ENCODE measurements at regions not wholly inside any gene's neighbourhood (a gene's known extent, or its start where the extent isn't known, plus 50 kb on each side); places are given as distances from the start of the nearest gene placed in this dataset.

GRCh38 chr17:56675876-56676660, 82.6 kb downstream of the NOG start:
- Histone ChIP-seq H3K4me3 (ENCODE audit: low read depth in 1 of 2, low read length in 2 of 2) (no peak overlapping the region), H3K27me3 (ENCODE audit: low read depth, low read length) (peaks cover 30% of the 10 kb centered on the region), H3K9me3 (ENCODE audit: control insufficient read depth in 1 of 2, low read length in 2 of 2) (no peaks in the 10 kb centered on the region), H3K27ac (ENCODE audit: low read length) (no peak overlapping the region), H3K36me3 (ENCODE audit: control insufficient read depth in 1 of 2, insufficient read depth in 2 of 2, low read length in 2 of 2) (no peaks in the 10 kb centered on the region), H3K4me1 (ENCODE audit: control insufficient read depth in 1 of 2, insufficient read depth in 2 of 2, low read length in 2 of 2) (peaks cover 0 to 11% of the 10 kb centered on the region in 2 donors)

GRCh38 chr17:56676810-56677209, 83.3 kb downstream of the NOG start:
- peaks cover 0 to 11% of the 10 kb centered on the region in 2 donors for H3K4me1 ChIP-seq (ENCODE audit: control insufficient read depth in 1 of 2, insufficient read depth in 2 of 2, low read length in 2 of 2)
- no peaks in the 10 kb centered on the region for H3K9me3 ChIP-seq (ENCODE audit: control insufficient read depth in 1 of 2, low read length in 2 of 2)
- H3K27ac ChIP-seq (ENCODE audit: low read length) = no peak overlapping the region
- peaks cover 30% of the 10 kb centered on the region for H3K27me3 ChIP-seq (ENCODE audit: low read depth, low read length)
- H3K36me3 ChIP-seq (ENCODE audit: control insufficient read depth in 1 of 2, insufficient read depth in 2 of 2, low read length in 2 of 2) = no peaks in the 10 kb centered on the region
- H3K4me3 ChIP-seq (ENCODE audit: low read depth in 1 of 2, low read length in 2 of 2) = no peak overlapping the region

GRCh38 chr17:56678249-56679114, 85.0 kb downstream of the NOG start:
- Histone ChIP-seq H3K27me3 (ENCODE audit: low read depth, low read length) (peaks cover 30% of the 10 kb centered on the region), H3K4me1 (ENCODE audit: control insufficient read depth in 1 of 2, insufficient read depth in 2 of 2, low read length in 2 of 2) (peaks cover 0 to 11% of the 10 kb centered on the region in 2 donors), H3K4me3 (ENCODE audit: low read depth in 1 of 2, low read length in 2 of 2) (peak overlapping the region; percentile 49 to 51), H3K36me3 (ENCODE audit: control insufficient read depth in 1 of 2, insufficient read depth in 2 of 2, low read length in 2 of 2) (no peaks in the 10 kb centered on the region), H3K27ac (ENCODE audit: low read length) (no peak overlapping the region), H3K9me3 (ENCODE audit: control insufficient read depth in 1 of 2, low read length in 2 of 2) (no peaks in the 10 kb centered on the region)

GRCh38 chr17:56679115-56679776, 85.7 kb downstream of the NOG start:
- Histone ChIP-seq H3K27ac (ENCODE audit: low read length) (no peak overlapping the region), H3K4me3 (ENCODE audit: low read depth in 1 of 2, low read length in 2 of 2) (peak overlapping the region; percentile 49 to 51), H3K27me3 (ENCODE audit: low read depth, low read length) (peaks cover 30% of the 10 kb centered on the region), H3K9me3 (ENCODE audit: control insufficient read depth in 1 of 2, low read length in 2 of 2) (no peaks in the 10 kb centered on the region), H3K4me1 (ENCODE audit: control insufficient read depth in 1 of 2, insufficient read depth in 2 of 2, low read length in 2 of 2) (peaks cover 0 to 11% of the 10 kb centered on the region in 2 donors), H3K36me3 (ENCODE audit: control insufficient read depth in 1 of 2, insufficient read depth in 2 of 2, low read length in 2 of 2) (no peaks in the 10 kb centered on the region)

- H3K36me3 ChIP-seq (ENCODE audit: control insufficient read depth in 1 of 2, insufficient read depth in 2 of 2, low read length in 2 of 2) = no peaks in the 10 kb centered on the region
- no peaks in the 10 kb centered on the region for H3K9me3 ChIP-seq (ENCODE audit: control insufficient read depth in 1 of 2, low read length in 2 of 2)
- peaks cover 30% of the 10 kb centered on the region for H3K27me3 ChIP-seq (ENCODE audit: low read depth, low read length)
Measured at GRCh38 chr17:56679777-56680422, 86.4 kb downstream of the NOG start.

GRCh38 chr17:56680676-56681075, 87.2 kb downstream of the NOG start:
- Histone ChIP-seq H3K27me3 (ENCODE audit: low read depth, low read length) (peaks cover 30% of the 10 kb centered on the region), H3K27ac (ENCODE audit: low read length) (no peak overlapping the region), H3K36me3 (ENCODE audit: control insufficient read depth in 1 of 2, insufficient read depth in 2 of 2, low read length in 2 of 2) (no peaks in the 10 kb centered on the region), H3K9me3 (ENCODE audit: control insufficient read depth in 1 of 2, low read length in 2 of 2) (no peaks in the 10 kb centered on the region), H3K4me1 (ENCODE audit: control insufficient read depth in 1 of 2, insufficient read depth in 2 of 2, low read length in 2 of 2) (peaks cover 0 to 11% of the 10 kb centered on the region in 2 donors), H3K4me3 (ENCODE audit: low read depth in 1 of 2, low read length in 2 of 2) (no peak overlapping the region)

More at GRCh38 chr17:56679777-56680422, 86.4 kb downstream of the NOG start:
- no peak overlapping the region for H3K4me3 ChIP-seq (ENCODE audit: low read depth in 1 of 2, low read length in 2 of 2)
- H3K27ac ChIP-seq (ENCODE audit: low read length) = no peak overlapping the region
- H3K4me1 ChIP-seq (ENCODE audit: control insufficient read depth in 1 of 2, insufficient read depth in 2 of 2, low read length in 2 of 2) = peaks cover 0 to 11% of the 10 kb centered on the region in 2 donors

GRCh38 chr17:56681561-56682266, 88.2 kb downstream of the NOG start:
- no peaks in the 10 kb centered on the region for H3K9me3 ChIP-seq (ENCODE audit: control insufficient read depth in 1 of 2, low read length in 2 of 2)
- no peak overlapping the region for H3K4me3 ChIP-seq (ENCODE audit: low read depth in 1 of 2, low read length in 2 of 2)
- peaks cover 0 to 11% of the 10 kb centered on the region in 2 donors for H3K4me1 ChIP-seq (ENCODE audit: control insufficient read depth in 1 of 2, insufficient read depth in 2 of 2, low read length in 2 of 2)
- H3K27me3 ChIP-seq (ENCODE audit: low read depth, low read length) = peaks cover 28% of the 10 kb centered on the region
- H3K36me3 ChIP-seq (ENCODE audit: control insufficient read depth in 1 of 2, insufficient read depth in 2 of 2, low read length in 2 of 2) = no peaks in the 10 kb centered on the region
- H3K27ac ChIP-seq (ENCODE audit: low read length) = no peak overlapping the region

GRCh38 chr17:56688151-56688550, 94.7 kb downstream of the NOG start:
- Histone ChIP-seq H3K9me3 (ENCODE audit: control insufficient read depth in 1 of 2, low read length in 2 of 2) (no peaks in the 10 kb centered on the region), H3K27ac (ENCODE audit: low read length) (no peak overlapping the region), H3K4me1 (ENCODE audit: control insufficient read depth in 1 of 2, insufficient read depth in 2 of 2, low read length in 2 of 2) (no peaks in the 10 kb centered on the region)

GRCh38 chr17:56690441-56691291, 97.2 kb downstream of the NOG start:
- Histone ChIP-seq H3K9me3 (ENCODE audit: control insufficient read depth in 1 of 2, low read length in 2 of 2) (no peaks in the 10 kb centered on the region), H3K4me1 (ENCODE audit: control insufficient read depth in 1 of 2, insufficient read depth in 2 of 2, low read length in 2 of 2) (no peaks in the 10 kb centered on the region), H3K27ac (ENCODE audit: low read length) (no peak overlapping the region), H3K36me3 (ENCODE audit: control insufficient read depth in 1 of 2, insufficient read depth in 2 of 2, low read length in 2 of 2) (no peaks in the 10 kb centered on the region), H3K27me3 (ENCODE audit: low read depth, low read length) (no peaks in the 10 kb centered on the region), H3K4me3 (ENCODE audit: low read depth in 1 of 2, low read length in 2 of 2) (no peak overlapping the region)

More at GRCh38 chr17:56688151-56688550, 94.7 kb downstream of the NOG start:
- Histone ChIP-seq H3K27me3 (ENCODE audit: low read depth, low read length) (no peaks in the 10 kb centered on the region), H3K4me3 (ENCODE audit: low read depth in 1 of 2, low read length in 2 of 2) (no peak overlapping the region), H3K36me3 (ENCODE audit: control insufficient read depth in 1 of 2, insufficient read depth in 2 of 2, low read length in 2 of 2) (no peaks in the 10 kb centered on the region)

GRCh38 chr17:56694825-56695224, 101.3 kb downstream of the NOG start:
- H3K27ac ChIP-seq (ENCODE audit: low read length) = no peak overlapping the region

More at GRCh38 chr17:56694825-56695224, 101.3 kb downstream of the NOG start:
- Histone ChIP-seq H3K4me3 (ENCODE audit: low read depth in 1 of 2, low read length in 2 of 2) (no peak overlapping the region), H3K36me3 (ENCODE audit: control insufficient read depth in 1 of 2, insufficient read depth in 2 of 2, low read length in 2 of 2) (no peaks in the 10 kb centered on the region), H3K9me3 (ENCODE audit: control insufficient read depth in 1 of 2, low read length in 2 of 2) (no peaks in the 10 kb centered on the region), H3K27me3 (ENCODE audit: low read depth, low read length) (no peaks in the 10 kb centered on the region), H3K4me1 (ENCODE audit: control insufficient read depth in 1 of 2, insufficient read depth in 2 of 2, low read length in 2 of 2) (peaks cover 0 to 11% of the 10 kb centered on the region in 2 donors)
